Thoracic aorta (tissue), 2 donors: ENCODE measurements at regions not wholly inside any gene's neighbourhood (a gene's known extent, or its start where the extent isn't known, plus 50 kb on each side); places are given as distances from the start of the nearest gene placed in this dataset.
"Not testable (repeated sequence)": the region's sequence is repeated elsewhere in the genome, so short reads cannot be mapped to it uniquely, and the experiment has no call there.

Experiments
- ATAC-seq: fragments of 150-250 bp; one replicate; pipeline ENCODE4 v1.8.0; 2017; ENCODE audit warnings: low read depth; ENCODE audit not compliant: insufficient number of reproducible peaks, low FRiP score
- DNase-seq: peaks from one replicate; pipeline ENCODE4 v3.0.0-alpha.2; 2020; ENCODE audit warnings: low spot score
- H3K27ac ChIP-seq, 2 donors: fragments of 200-600 bp; sonication (generic); 1 replicate in 1 of 2; 2 replicates in 1 of 2; pipeline ENCODE4 v1.5.1; 2016; ENCODE audit warnings: mild to moderate bottlenecking in 2 of 2, moderate library complexity in 2 of 2
- H3K27me3 ChIP-seq: fragments of 200-600 bp; sonication (generic); replicated peaks from 2 replicates; pipeline ENCODE4 v1.6.0; 2016; ENCODE audit warnings: mild to moderate bottlenecking; ENCODE audit not compliant: insufficient read depth
- H3K36me3 ChIP-seq: fragments of 200-600 bp; sonication (generic); one replicate; pipeline ENCODE4 v1.5.1; 2016
- H3K4me1 ChIP-seq, 2 donors: fragments of 200-600 bp; sonication (generic); 1 replicate in 1 of 2; 2 replicates in 1 of 2; pipeline versions ENCODE4 v1.5.1 to v1.6.0; 2016; ENCODE audit warnings: low read depth in 2 of 2, mild to moderate bottlenecking in 1 of 2; ENCODE audit not compliant: control insufficient read depth in 1 of 2
- H3K4me3 ChIP-seq: fragments of 200-600 bp; sonication (generic); 2 replicates; pipeline ENCODE4 v1.5.1; 2016; ENCODE audit warnings: mild to moderate bottlenecking
- H3K9me3 ChIP-seq: fragments of 200-600 bp; sonication (generic); 2 replicates; pipeline ENCODE4 v1.5.1; 2016
- TF ChIP-seq, protein P1 (sequence below): fragments of 200-600 bp; sonication (generic); IDR thresholded peaks from one replicate; pipeline ENCODE4 v1.5.1; 2019; ENCODE audit warnings: antibody characterized with exemption

DNA sequence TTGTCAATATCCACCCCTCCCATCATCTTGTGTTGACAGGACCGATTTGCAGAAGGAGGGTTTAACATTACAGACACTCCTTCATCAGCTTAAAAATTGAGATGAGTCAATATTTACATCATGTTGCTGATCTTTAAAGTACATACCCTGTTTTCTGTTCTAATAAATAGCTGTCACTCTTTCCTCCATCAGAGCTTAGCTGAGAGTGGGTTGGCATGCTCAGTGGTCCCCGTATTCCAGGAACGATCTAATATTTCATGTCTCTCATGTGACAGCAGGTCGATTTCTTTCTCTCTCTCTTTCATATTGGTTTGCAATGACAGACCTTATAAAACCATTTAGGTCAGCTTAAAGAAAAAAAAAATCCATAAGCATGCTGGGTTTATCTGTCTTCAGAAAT, 950.6 kb downstream of the GALC start:
- no peaks in the 10 kb centered on the region for H3K9me3 ChIP-seq
- no peaks in the 10 kb centered on the region for H3K4me1 ChIP-seq
- no peak overlapping the region for H3K4me3 ChIP-seq
- no peak for ATAC-seq
- no peaks in the 10 kb centered on the region for H3K27me3 ChIP-seq
- no peak for DNase-seq
- H3K27ac ChIP-seq: no peak overlapping the region
- H3K36me3 ChIP-seq: no peaks in the 10 kb centered on the region
- TF ChIP-seq, protein P1, sequence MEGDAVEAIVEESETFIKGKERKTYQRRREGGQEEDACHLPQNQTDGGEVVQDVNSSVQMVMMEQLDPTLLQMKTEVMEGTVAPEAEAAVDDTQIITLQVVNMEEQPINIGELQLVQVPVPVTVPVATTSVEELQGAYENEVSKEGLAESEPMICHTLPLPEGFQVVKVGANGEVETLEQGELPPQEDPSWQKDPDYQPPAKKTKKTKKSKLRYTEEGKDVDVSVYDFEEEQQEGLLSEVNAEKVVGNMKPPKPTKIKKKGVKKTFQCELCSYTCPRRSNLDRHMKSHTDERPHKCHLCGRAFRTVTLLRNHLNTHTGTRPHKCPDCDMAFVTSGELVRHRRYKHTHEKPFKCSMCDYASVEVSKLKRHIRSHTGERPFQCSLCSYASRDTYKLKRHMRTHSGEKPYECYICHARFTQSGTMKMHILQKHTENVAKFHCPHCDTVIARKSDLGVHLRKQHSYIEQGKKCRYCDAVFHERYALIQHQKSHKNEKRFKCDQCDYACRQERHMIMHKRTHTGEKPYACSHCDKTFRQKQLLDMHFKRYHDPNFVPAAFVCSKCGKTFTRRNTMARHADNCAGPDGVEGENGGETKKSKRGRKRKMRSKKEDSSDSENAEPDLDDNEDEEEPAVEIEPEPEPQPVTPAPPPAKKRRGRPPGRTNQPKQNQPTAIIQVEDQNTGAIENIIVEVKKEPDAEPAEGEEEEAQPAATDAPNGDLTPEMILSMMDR: no peak

DNA sequence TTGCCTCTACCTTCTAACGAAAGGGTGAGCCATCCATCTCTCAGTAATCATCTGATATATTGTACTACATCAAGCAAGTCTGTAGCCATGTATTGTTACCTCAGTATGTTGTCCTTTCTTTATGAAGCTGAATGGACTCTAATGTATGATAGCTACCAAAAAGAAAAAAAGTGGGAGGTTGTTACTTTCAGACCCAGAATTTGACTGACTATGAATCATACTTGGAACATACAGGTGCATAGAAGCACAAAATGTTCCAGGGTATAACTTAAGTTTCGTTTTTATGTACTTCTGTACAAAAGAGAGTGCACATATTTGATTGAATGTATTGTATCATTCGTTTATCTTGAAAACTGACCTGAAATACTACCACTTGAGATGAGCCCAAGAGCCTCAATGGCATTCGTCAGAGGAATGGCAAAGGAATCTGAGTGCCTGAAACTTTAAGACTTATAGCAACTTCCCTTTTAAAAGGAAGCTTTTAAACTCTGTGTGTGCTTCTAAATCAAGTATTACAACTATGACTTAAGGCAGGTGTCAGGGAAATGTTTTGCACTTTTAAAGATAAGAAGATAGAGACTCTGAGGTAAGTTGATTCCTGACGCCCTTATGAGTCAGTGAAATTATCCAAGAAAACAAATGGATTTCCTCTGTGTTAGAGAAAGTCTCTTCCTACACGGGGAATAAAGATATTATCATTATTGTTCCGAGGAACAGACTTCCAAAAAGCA, 951.5 kb downstream of the GALC start:
- H3K27ac ChIP-seq: no peak overlapping the region
- no peaks in the 10 kb centered on the region for H3K4me1 ChIP-seq
- no peaks in the 10 kb centered on the region for H3K27me3 ChIP-seq
- no peaks in the 10 kb centered on the region for H3K36me3 ChIP-seq
- no peak overlapping the region for H3K4me3 ChIP-seq
- ATAC-seq: no peak
- no peak for DNase-seq
- no peaks in the 10 kb centered on the region for H3K9me3 ChIP-seq
- TF ChIP-seq, protein P1: no peak

DNA sequence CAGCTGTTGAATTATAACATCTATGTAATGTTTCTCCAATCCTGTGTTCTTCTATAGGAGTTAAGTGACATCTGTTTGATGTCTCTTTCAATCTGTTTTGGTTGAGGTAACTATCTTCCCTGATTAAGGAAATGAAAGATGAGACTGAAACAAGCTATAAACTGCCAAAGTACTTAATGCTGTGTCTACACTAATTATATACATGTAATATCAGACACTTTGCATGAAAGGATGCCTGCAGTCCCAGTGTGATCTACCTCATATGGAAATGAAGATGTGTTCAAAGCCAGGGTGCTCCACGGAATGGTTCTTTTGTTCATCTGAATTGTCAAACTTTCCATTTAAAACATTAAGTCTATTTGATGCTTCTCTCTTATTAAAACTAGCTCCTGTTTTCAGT, 958.3 kb downstream of the GALC start:
- TF ChIP-seq, protein P1: no peak
- ATAC-seq (no peak), DNase-seq (no peak)
- Histone ChIP-seq H3K27me3 (no peaks in the 10 kb centered on the region), H3K4me3 (no peak overlapping the region), H3K27ac (no peak overlapping the region), H3K4me1 (no peaks in the 10 kb centered on the region), H3K9me3 (no peaks in the 10 kb centered on the region), H3K36me3 (no peaks in the 10 kb centered on the region)

DNA sequence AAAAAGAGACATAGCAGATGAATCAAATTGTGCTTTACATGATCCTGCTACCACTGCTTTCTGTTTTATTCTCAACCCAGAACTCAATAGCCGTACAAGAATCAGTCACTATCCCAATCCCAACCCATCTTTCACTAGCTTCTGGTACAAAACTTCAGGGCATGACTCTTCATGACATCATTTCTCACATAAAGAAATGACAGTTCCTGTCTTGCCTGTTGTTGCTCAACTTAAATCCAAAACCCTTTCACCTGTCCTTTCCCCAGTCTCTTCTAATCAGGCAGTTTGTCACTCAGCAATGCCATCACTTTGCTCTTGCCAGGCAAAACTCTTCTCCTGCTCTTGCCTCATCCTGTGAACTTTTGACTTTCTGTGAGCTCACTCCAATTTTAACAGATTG, 962.8 kb downstream of the GALC start:
- TF ChIP-seq, protein P1: no peak
- no peaks in the 10 kb centered on the region for H3K27me3 ChIP-seq
- no peak overlapping the region for H3K4me3 ChIP-seq
- DNase-seq: no peak
- H3K27ac ChIP-seq: no peak overlapping the region
- H3K9me3 ChIP-seq: no peaks in the 10 kb centered on the region
- no peaks in the 10 kb centered on the region for H3K4me1 ChIP-seq
- ATAC-seq: no peak
- no peaks in the 10 kb centered on the region for H3K36me3 ChIP-seq

DNA sequence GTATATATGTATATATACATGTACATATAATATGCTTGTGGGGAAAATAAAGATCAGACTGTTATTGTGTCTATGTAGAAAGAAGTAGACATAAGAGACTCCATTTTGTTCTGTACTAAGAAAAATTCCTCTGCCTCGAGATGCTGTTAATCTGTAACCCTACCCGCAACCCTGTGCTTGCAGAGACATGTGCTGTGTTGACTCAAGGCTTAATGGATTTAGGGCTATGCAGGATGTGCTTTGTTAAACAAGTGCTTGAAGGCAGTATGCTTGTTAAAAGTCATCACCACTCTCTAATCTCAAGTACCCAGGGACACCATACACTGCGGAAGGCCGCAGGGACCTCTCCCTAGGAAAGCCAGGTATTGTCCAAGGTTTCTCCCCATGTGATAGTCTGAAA, 972.9 kb downstream of the GALC start:
- ATAC-seq: not testable (repeated sequence)

DNA sequence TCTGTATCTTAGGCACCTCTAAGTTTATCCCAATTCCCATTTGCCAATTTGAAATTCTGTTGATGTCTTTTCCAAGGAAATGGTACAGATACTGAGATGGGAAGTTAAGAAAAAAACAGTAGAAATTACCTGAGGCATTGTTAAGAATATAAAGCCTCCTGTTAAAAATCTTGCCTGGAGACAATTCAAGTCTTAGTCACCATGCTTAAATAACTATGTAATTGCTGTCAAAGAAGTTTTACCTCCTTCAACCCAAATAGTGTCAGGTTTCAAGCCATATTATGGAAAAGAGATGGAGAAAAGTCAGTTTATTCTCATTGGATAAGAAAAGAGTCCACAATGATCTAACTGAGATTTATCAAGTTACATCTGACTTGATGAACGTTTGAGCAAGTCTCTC, 974.7 kb downstream of the GALC start:
- no peak overlapping the region for H3K4me3 ChIP-seq
- no peak for ATAC-seq
- no peaks in the 10 kb centered on the region for H3K4me1 ChIP-seq
- TF ChIP-seq, protein P1: no peak
- DNase-seq: no peak
- H3K36me3 ChIP-seq: no peaks in the 10 kb centered on the region
- no peaks in the 10 kb centered on the region for H3K27me3 ChIP-seq
- no peaks in the 10 kb centered on the region for H3K9me3 ChIP-seq
- H3K27ac ChIP-seq: no peak overlapping the region

More for the DNA sequence above, 972.9 kb downstream of the GALC start:
- DNase-seq, H3K4me3 ChIP-seq, H3K9me3 ChIP-seq, H3K27me3 ChIP-seq, H3K27ac ChIP-seq, H3K36me3 ChIP-seq, H3K4me1 ChIP-seq: not testable (repeated sequence)
